Fibroblast of mammary gland (primary cell): ENCODE measurements at regions not wholly inside any gene's neighbourhood (a gene's known extent, or its start where the extent isn't known, plus 50 kb on each side); places are given as distances from the start of the nearest gene placed in this dataset.

Experiments used
- DNase-seq: peaks from one replicate; pipeline ENCODE4 v3.0.0-alpha.2; 2010; ENCODE audit warnings: low read depth
- H3K4me3 ChIP-seq: 2 replicates; pipeline ENCODE4 v1.5.1; 2011; ENCODE audit warnings: low read depth, mild to moderate bottlenecking, low read length, moderate library complexity; ENCODE audit not compliant: control insufficient read depth
- CTCF ChIP-seq: conservative IDR thresholded peaks from 2 replicates; pipeline ENCODE4 v1.5.1; 2011; ENCODE audit warnings: low read depth, low read length, inconsistent platforms; ENCODE audit not compliant: control insufficient read depth, insufficient read depth

- TF ChIP-seq CTCF = no peak
- H3K4me3 ChIP-seq = no peak overlapping the region
- DNase-seq = no peak
Observed at GRCh38 chrX:13374364-13374763, 54.5 kb upstream of the ATXN3L start.

GRCh38 chrX:13373431-13374187 lies 53.8 kb upstream of the ATXN3L start:
- TF ChIP-seq CTCF = no peak
- DNase-seq = peak; percentile 81
- H3K4me3 ChIP-seq = no peak overlapping the region

- no peak for TF ChIP-seq CTCF
- DNase-seq = no peak
- H3K4me3 ChIP-seq = no peak overlapping the region
Observed at GRCh38 chrX:13373027-13373426, 53.2 kb upstream of the ATXN3L start.

- H3K4me3 ChIP-seq = no peak overlapping the region
- no peak for DNase-seq
- no peak for TF ChIP-seq CTCF
Observed at GRCh38 chrX:13372203-13372980, 52.5 kb upstream of the ATXN3L start.

DNA sequence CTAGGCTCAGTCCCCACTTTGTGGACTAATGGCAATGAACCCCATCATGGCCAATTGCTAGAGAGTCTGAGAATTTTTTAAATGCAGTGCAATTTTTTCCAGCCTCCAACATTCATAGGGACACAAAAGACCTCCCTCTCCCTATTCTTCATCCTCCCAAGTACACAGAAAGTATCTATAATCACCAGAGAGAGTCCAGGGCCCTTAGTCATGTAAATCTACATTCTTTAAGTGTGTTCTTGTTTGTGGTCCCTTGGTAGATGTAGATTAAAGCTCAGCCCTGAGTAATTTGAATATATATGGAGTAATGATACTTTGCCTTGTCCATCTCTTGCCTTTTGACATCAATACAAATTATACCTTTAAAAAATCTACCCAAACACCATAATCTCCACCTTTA lies 51.3 kb upstream of the ATXN3L start:
- no peak overlapping the region for H3K4me3 ChIP-seq
- DNase-seq = no peak
- no peak for TF ChIP-seq CTCF

DNA sequence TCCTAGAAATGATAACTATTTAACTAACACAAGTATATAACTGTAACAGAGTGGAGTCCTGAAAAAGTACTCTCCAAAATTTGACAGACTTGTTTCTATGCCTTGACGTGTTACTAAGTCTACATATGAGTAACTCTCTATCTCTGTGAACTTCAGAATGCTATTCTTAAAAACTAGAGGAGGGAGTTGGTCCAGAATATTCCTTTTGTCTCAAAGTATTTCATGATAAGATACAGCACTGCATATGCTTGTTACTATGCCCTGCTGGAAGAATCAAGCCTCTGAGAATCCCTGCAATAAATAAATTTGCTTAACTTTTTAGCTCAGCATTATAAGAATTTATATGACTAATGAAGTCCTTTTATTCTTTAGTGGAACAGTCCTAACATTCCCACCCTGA lies 50.9 kb upstream of the ATXN3L start:
- DNase-seq = no peak
- H3K4me3 ChIP-seq = no peak overlapping the region
- TF ChIP-seq CTCF = no peak
